ENCODE measurements at regions not wholly inside any gene's neighbourhood (a gene's known extent, or its start where the extent isn't known, plus 50 kb on each side); places are given as distances from the start of the nearest gene placed in this dataset.

- FAIRE-seq: no peak
- DNase-seq (ENCODE audit: insufficient read length): no peak
- TF ChIP-seq POLR2AphosphoS5 (IDR thresholded peaks at IDR 0.05; ENCODE audit: low read depth, low read length) (no peak), POLR2A (IDR thresholded peaks at IDR 0.05; ENCODE audit: low read depth, low read length) (no peak), TAF1 (IDR thresholded peaks at IDR 0.05; ENCODE audit: borderline replicate concordance, low read depth, low read length) (no peak)
Observed at GRCh38 chr11:133693110-133693509, 152.2 kb downstream of the SPATA19 start.

GRCh38 chr11:133692126-133692934 is 153.0 kb downstream of the SPATA19 start:
- DNase-seq (ENCODE audit: insufficient read length): no peak
- FAIRE-seq: no peak
- TF ChIP-seq POLR2AphosphoS5 (IDR thresholded peaks at IDR 0.05; ENCODE audit: low read depth, low read length): no peak
- no peak for TF ChIP-seq POLR2A (IDR thresholded peaks at IDR 0.05; ENCODE audit: low read depth, low read length)

- no peak for DNase-seq (ENCODE audit: insufficient read length)
- no peak for FAIRE-seq
- no peak for TF ChIP-seq POLR2A (IDR thresholded peaks at IDR 0.05; ENCODE audit: low read depth, low read length)
- no peak for TF ChIP-seq TAF1 (IDR thresholded peaks at IDR 0.05; ENCODE audit: borderline replicate concordance, low read depth, low read length)
- no peak for TF ChIP-seq POLR2AphosphoS5 (IDR thresholded peaks at IDR 0.05; ENCODE audit: low read depth, low read length)
Observed at GRCh38 chr11:133687781-133688180, 155.5 kb upstream of the OPCML start.

- TF ChIP-seq POLR2A (IDR thresholded peaks at IDR 0.05; ENCODE audit: low read depth, low read length) (no peak), TAF1 (IDR thresholded peaks at IDR 0.05; ENCODE audit: borderline replicate concordance, low read depth, low read length) (no peak), POLR2AphosphoS5 (IDR thresholded peaks at IDR 0.05; ENCODE audit: low read depth, low read length) (no peak)
- no peak for FAIRE-seq
- DNase-seq (ENCODE audit: insufficient read length): no peak
Observed at GRCh38 chr11:133681901-133682300, 149.6 kb upstream of the OPCML start.

- TF ChIP-seq POLR2AphosphoS5 (IDR thresholded peaks at IDR 0.05; ENCODE audit: low read depth, low read length) (no peak), TAF1 (IDR thresholded peaks at IDR 0.05; ENCODE audit: borderline replicate concordance, low read depth, low read length) (no peak), POLR2A (IDR thresholded peaks at IDR 0.05; ENCODE audit: low read depth, low read length) (no peak)
- FAIRE-seq (no peak), DNase-seq (ENCODE audit: insufficient read length) (no peak)
Observed at GRCh38 chr11:133679896-133680295, 147.6 kb upstream of the OPCML start.

GRCh38 chr11:133678191-133678590 is 145.9 kb upstream of the OPCML start:
- DNase-seq (ENCODE audit: insufficient read length): no peak
- TF ChIP-seq POLR2AphosphoS5 (IDR thresholded peaks at IDR 0.05; ENCODE audit: low read depth, low read length) (no peak), POLR2A (IDR thresholded peaks at IDR 0.05; ENCODE audit: low read depth, low read length) (no peak), TAF1 (IDR thresholded peaks at IDR 0.05; ENCODE audit: borderline replicate concordance, low read depth, low read length) (no peak)
- no peak for FAIRE-seq

- no peak for DNase-seq (ENCODE audit: insufficient read length)
- FAIRE-seq: no peak
- TF ChIP-seq TAF1 (IDR thresholded peaks at IDR 0.05; ENCODE audit: borderline replicate concordance, low read depth, low read length) (no peak), POLR2A (IDR thresholded peaks at IDR 0.05; ENCODE audit: low read depth, low read length) (no peak)
Observed at GRCh38 chr11:133677387-133677786, 145.1 kb upstream of the OPCML start.

- TF ChIP-seq POLR2AphosphoS5 (IDR thresholded peaks at IDR 0.05; ENCODE audit: low read depth, low read length): no peak
- TF ChIP-seq POLR2A (IDR thresholded peaks at IDR 0.05; ENCODE audit: low read depth, low read length): no peak
- no peak for TF ChIP-seq TAF1 (IDR thresholded peaks at IDR 0.05; ENCODE audit: borderline replicate concordance, low read depth, low read length)
- FAIRE-seq (no peak), DNase-seq (ENCODE audit: insufficient read length) (no peak)
Observed at GRCh38 chr11:133676265-133676664, 144.0 kb upstream of the OPCML start.

- DNase-seq (ENCODE audit: insufficient read length) (no peak), FAIRE-seq (no peak)
- no peak for TF ChIP-seq POLR2A (IDR thresholded peaks at IDR 0.05; ENCODE audit: low read depth, low read length)
- no peak for TF ChIP-seq TAF1 (IDR thresholded peaks at IDR 0.05; ENCODE audit: borderline replicate concordance, low read depth, low read length)
- TF ChIP-seq POLR2AphosphoS5 (IDR thresholded peaks at IDR 0.05; ENCODE audit: low read depth, low read length): no peak
Observed at GRCh38 chr11:133669371-133670053, 137.2 kb upstream of the OPCML start.

GRCh38 chr11:133663135-133663985 is 131.1 kb upstream of the OPCML start:
- FAIRE-seq (no peak), DNase-seq (ENCODE audit: insufficient read length) (no peak)

GRCh38 chr11:133661846-133662245 is 129.5 kb upstream of the OPCML start:
- no peak for DNase-seq (ENCODE audit: insufficient read length)
- TF ChIP-seq POLR2AphosphoS5 (IDR thresholded peaks at IDR 0.05; ENCODE audit: low read depth, low read length): no peak
- TF ChIP-seq TAF1 (IDR thresholded peaks at IDR 0.05; ENCODE audit: borderline replicate concordance, low read depth, low read length): no peak
- no peak for TF ChIP-seq POLR2A (IDR thresholded peaks at IDR 0.05; ENCODE audit: low read depth, low read length)
- FAIRE-seq: no peak

More at GRCh38 chr11:133663135-133663985, 131.1 kb upstream of the OPCML start:
- TF ChIP-seq POLR2A (IDR thresholded peaks at IDR 0.05; ENCODE audit: low read depth, low read length): no peak
- TF ChIP-seq TAF1 (IDR thresholded peaks at IDR 0.05; ENCODE audit: borderline replicate concordance, low read depth, low read length): no peak
- TF ChIP-seq POLR2AphosphoS5 (IDR thresholded peaks at IDR 0.05; ENCODE audit: low read depth, low read length): no peak
